MM.1S (cell line): ENCODE measurements at regions not wholly inside any gene's neighbourhood (a gene's known extent, or its start where the extent isn't known, plus 50 kb on each side); places are given as distances from the start of the nearest gene placed in this dataset.

Source experiments
- CTCF ChIP-seq: fragments of 300-600 bp; sonication (generic); IDR thresholded peaks from 2 replicates; pipeline ENCODE4 v1.5.1; 2016; ENCODE audit warnings: antibody characterized with exemption, low read length, mixed read lengths
- EZH2 ChIP-seq: fragments of 300-600 bp; sonication (generic); optimal IDR thresholded peaks from 2 replicates; pipeline ENCODE3; 2017; ENCODE audit warnings: low read depth, mild to moderate bottlenecking, antibody characterized with exemption, low read length, mixed read lengths

- TF ChIP-seq EZH2 = no peak
- no peak for TF ChIP-seq CTCF
These were observed 166.2 kb upstream of the FGF13 start for GRCh38 chrX:138877746-138878145.
